Suprapubic skin (tissue), 4 donors: ENCODE measurements at regions not wholly inside any gene's neighbourhood (a gene's known extent, or its start where the extent isn't known, plus 50 kb on each side); places are given as distances from the start of the nearest gene placed in this dataset.
"Not testable (repeated sequence)": the region's sequence is repeated elsewhere in the genome, so short reads cannot be mapped to it uniquely, and the experiment has no call there.

Experiments used
- DNase-seq, 2 donors: peaks; one replicate each; pipeline ENCODE4 v3.0.0-alpha.2; 2019; ENCODE audit warnings: low spot score in 2 of 2
- H3K27ac ChIP-seq: fragments of 200-600 bp; sonication (generic); one replicate; pipeline ENCODE4 v1.5.1; 2019
- H3K27me3 ChIP-seq: fragments of 200-600 bp; sonication (generic); one replicate; pipeline ENCODE4 v1.5.1; 2019
- H3K36me3 ChIP-seq: fragments of 200-600 bp; sonication (generic); one replicate; pipeline ENCODE4 v1.5.1; 2019
- H3K4me1 ChIP-seq: fragments of 200-600 bp; sonication (generic); one replicate; pipeline ENCODE4 v1.5.1; 2019
- H3K4me3 ChIP-seq: fragments of 200-600 bp; sonication (generic); one replicate; pipeline ENCODE4 v1.5.1; 2019; ENCODE audit warnings: mild to moderate bottlenecking
- H3K9me3 ChIP-seq: fragments of 200-600 bp; sonication (generic); one replicate; pipeline ENCODE4 v1.5.1; 2019
- EP300 ChIP-seq: sonication (generic); formaldehyde crosslinking; IDR thresholded peaks from one replicate; pipeline ENCODE4 v1.6.1; 2017; ENCODE audit warnings: antibody characterized with exemption
- POLR2A ChIP-seq, 2 donors: fragments of 450-650 bp; IDR thresholded peaks; one replicate each; pipeline ENCODE4 v1.6.1; 2017; ENCODE audit warnings: antibody characterized with exemption in 2 of 2, mild to moderate bottlenecking in 2 of 2, moderate library complexity in 2 of 2
- POLR2AphosphoS5 ChIP-seq, 3 donors: sonication (generic); formaldehyde crosslinking; IDR thresholded peaks; one replicate each; pipeline ENCODE4 v1.6.1; 2017; ENCODE audit warnings: antibody characterized with exemption in 3 of 3
- WGBS: methylation state at CpG from one replicate; pipeline ENCODE4 v1.1.5; 2018; 5-methylcytosine and 5-hydroxymethylcytosine counted together
- TF ChIP-seq, protein P1 (sequence below), 2 donors: fragments of 200-600 bp in 1 of 2; fragments of 450-650 bp in 1 of 2; sonication (generic) in 1 of 2; IDR thresholded peaks; one replicate each; pipeline ENCODE4 v1.5.1; 2016 to 2019; ENCODE audit warnings: antibody characterized with exemption in 2 of 2, mild to moderate bottlenecking in 1 of 2, moderate library complexity in 1 of 2

- 57% methylated on average over 2 of the region's 2 CpGs for WGBS
- Histone ChIP-seq H3K9me3 (no peaks in the 10 kb centered on the region), H3K36me3 (no peaks in the 10 kb centered on the region)
Observed at GRCh38 chr6:85047818-85048217, 283.4 kb upstream of the TBX18 start.

DNA sequence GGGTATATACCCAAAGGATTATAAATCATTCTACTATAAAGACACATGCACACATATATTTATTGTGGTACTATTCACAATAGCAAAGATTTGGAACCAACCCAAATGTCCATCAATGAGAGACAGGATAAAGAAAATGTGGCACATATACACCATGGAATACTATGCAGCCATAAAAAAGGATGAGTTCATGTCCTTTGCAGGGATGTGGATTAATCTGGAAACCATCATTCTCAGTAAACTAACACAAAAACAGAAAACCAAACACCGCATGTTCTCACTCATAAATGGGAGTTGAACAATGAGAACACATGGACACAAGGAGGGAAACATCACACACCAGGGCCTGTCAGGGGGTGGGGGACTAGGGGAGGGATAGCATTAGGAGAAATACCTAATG is 281.4 kb upstream of the TBX18 start:
- H3K27ac ChIP-seq, H3K4me1 ChIP-seq, H3K4me3 ChIP-seq, H3K9me3 ChIP-seq, DNase-seq, H3K27me3 ChIP-seq, H3K36me3 ChIP-seq: not testable (repeated sequence)
- WGBS: 100% methylated on average over 1 of the region's 1 CpG

More at GRCh38 chr6:85047818-85048217, 283.4 kb upstream of the TBX18 start:
- no peaks in the 10 kb centered on the region for H3K4me1 ChIP-seq
- no peak overlapping the region for H3K27ac ChIP-seq
- TF ChIP-seq EP300: no peak
- TF ChIP-seq, protein P1, sequence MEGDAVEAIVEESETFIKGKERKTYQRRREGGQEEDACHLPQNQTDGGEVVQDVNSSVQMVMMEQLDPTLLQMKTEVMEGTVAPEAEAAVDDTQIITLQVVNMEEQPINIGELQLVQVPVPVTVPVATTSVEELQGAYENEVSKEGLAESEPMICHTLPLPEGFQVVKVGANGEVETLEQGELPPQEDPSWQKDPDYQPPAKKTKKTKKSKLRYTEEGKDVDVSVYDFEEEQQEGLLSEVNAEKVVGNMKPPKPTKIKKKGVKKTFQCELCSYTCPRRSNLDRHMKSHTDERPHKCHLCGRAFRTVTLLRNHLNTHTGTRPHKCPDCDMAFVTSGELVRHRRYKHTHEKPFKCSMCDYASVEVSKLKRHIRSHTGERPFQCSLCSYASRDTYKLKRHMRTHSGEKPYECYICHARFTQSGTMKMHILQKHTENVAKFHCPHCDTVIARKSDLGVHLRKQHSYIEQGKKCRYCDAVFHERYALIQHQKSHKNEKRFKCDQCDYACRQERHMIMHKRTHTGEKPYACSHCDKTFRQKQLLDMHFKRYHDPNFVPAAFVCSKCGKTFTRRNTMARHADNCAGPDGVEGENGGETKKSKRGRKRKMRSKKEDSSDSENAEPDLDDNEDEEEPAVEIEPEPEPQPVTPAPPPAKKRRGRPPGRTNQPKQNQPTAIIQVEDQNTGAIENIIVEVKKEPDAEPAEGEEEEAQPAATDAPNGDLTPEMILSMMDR (IDR thresholded peaks at IDR 0.05): no peak
- H3K4me3 ChIP-seq: no peak overlapping the region
- DNase-seq: no peak
- H3K27me3 ChIP-seq: no peaks in the 10 kb centered on the region

GRCh38 chr6:85044361-85044760 is 280.0 kb upstream of the TBX18 start:
- Histone ChIP-seq H3K27ac (no peak overlapping the region), H3K4me3 (no peak overlapping the region), H3K36me3 (no peaks in the 10 kb centered on the region), H3K4me1 (no peaks in the 10 kb centered on the region), H3K27me3 (no peaks in the 10 kb centered on the region), H3K9me3 (no peaks in the 10 kb centered on the region)
- TF ChIP-seq POLR2AphosphoS5 (IDR thresholded peaks at IDR 0.05) (no peak), POLR2A (IDR thresholded peaks at IDR 0.05) (no peak), EP300 (no peak)
- TF ChIP-seq, protein P1 (IDR thresholded peaks at IDR 0.05): no peak
- DNase-seq: no peak
- 36% methylated on average over 2 of the region's 2 CpGs for WGBS

GRCh38 chr6:85041376-85041775 is 277.0 kb upstream of the TBX18 start:
- Histone ChIP-seq H3K9me3 (no peaks in the 10 kb centered on the region), H3K27ac (no peak overlapping the region), H3K36me3 (no peaks in the 10 kb centered on the region), H3K4me1 (no peaks in the 10 kb centered on the region), H3K27me3 (no peaks in the 10 kb centered on the region), H3K4me3 (no peak overlapping the region)
- TF ChIP-seq POLR2A (IDR thresholded peaks at IDR 0.05) (no peak), EP300 (no peak), POLR2AphosphoS5 (IDR thresholded peaks at IDR 0.05) (no peak)
- TF ChIP-seq, protein P1 (IDR thresholded peaks at IDR 0.05): no peak
- no peak for DNase-seq

DNA sequence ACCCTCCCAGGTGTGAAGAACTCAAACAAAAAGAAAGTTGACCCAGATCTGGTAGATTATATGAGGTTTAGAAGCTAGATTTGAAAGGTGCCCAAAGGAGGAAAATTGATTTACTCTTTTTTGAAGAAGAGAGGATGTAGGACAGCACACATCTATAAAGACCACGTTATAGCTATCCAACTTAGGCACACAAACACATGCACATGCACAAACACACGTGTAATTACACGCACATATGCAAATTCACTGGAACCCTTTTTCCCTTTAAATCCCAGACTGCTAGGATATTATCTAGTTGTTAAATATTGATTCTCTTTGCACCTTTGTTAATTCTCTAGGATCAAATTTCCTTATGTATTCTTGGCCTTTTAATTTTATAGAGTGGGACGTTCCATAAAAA is 272.8 kb upstream of the TBX18 start:
- TF ChIP-seq POLR2AphosphoS5 (IDR thresholded peaks at IDR 0.05) (no peak), POLR2A (IDR thresholded peaks at IDR 0.05) (no peak), EP300 (no peak)
- TF ChIP-seq, protein P1 (IDR thresholded peaks at IDR 0.05): no peak
- H3K27ac ChIP-seq: no peak overlapping the region
- H3K9me3 ChIP-seq: peaks cover 7% of the 10 kb centered on the region
- no peak overlapping the region for H3K4me3 ChIP-seq
- no peaks in the 10 kb centered on the region for H3K27me3 ChIP-seq
- no peaks in the 10 kb centered on the region for H3K4me1 ChIP-seq
- WGBS: 88% methylated on average over 4 of the region's 4 CpGs
- no peak for DNase-seq
- no peaks in the 10 kb centered on the region for H3K36me3 ChIP-seq

- WGBS: 92% methylated on average over 1 of the region's 1 CpG
- H3K27me3 ChIP-seq: no peaks in the 10 kb centered on the region
- DNase-seq: no peak
- H3K36me3 ChIP-seq: no peaks in the 10 kb centered on the region
- peaks cover 7% of the 10 kb centered on the region for H3K9me3 ChIP-seq
- TF ChIP-seq POLR2A (IDR thresholded peaks at IDR 0.05) (no peak), EP300 (no peak), POLR2AphosphoS5 (IDR thresholded peaks at IDR 0.05) (no peak)
- TF ChIP-seq, protein P1 (IDR thresholded peaks at IDR 0.05): no peak
- H3K4me1 ChIP-seq: no peaks in the 10 kb centered on the region
- H3K27ac ChIP-seq: no peak overlapping the region
- no peak overlapping the region for H3K4me3 ChIP-seq
Observed at GRCh38 chr6:85035766-85036165, 271.4 kb upstream of the TBX18 start.
